HEK293 (cell line): ENCODE measurements at regions not wholly inside any gene's neighbourhood (a gene's known extent, or its start where the extent isn't known, plus 50 kb on each side); places are given as distances from the start of the nearest gene placed in this dataset.

ENCODE experiments used
- CTCF ChIA-PET: fragments of 350-600 bp; formaldehyde crosslinking; extraction: SDS; loops from one replicate; lab custom pipeline; 2021; ENCODE audit warnings: antibody characterized with exemption; lab: Yijun Ruan, JAX
- POLR2A ChIA-PET: fragments of 300-600 bp; formaldehyde crosslinking; extraction: SDS; loops from one replicate; lab custom pipeline; 2020; ENCODE audit warnings: antibody characterized with exemption, inconsistent platforms; lab: Yijun Ruan, JAX
- H3K27ac ChIP-seq: fragments of 200-500 bp; sonication (Bioruptor generic); 2 replicates; pipeline ENCODE4 v1.5.1; 2014; ENCODE audit warnings: low read depth, low read length, control low read depth, inconsistent platforms; ENCODE audit errors: extremely low read depth
- H3K36me3 ChIP-seq, 2 experiments: fragments of 200-500 bp in 1 of 2; sonication (Bioruptor generic) in 1 of 2; 1 replicate in 1 of 2; 2 replicates in 1 of 2; pipeline ENCODE4 v1.5.1; 2014 to 2017; ENCODE audit warnings: inconsistent platforms in 2 of 2, low read length in 2 of 2; ENCODE audit not compliant: control insufficient read depth in 2 of 2, insufficient read depth in 1 of 2
- H3K4me1 ChIP-seq: fragments of 200-500 bp; sonication (Bioruptor generic); 2 replicates; pipeline ENCODE4 v1.5.1; 2014; ENCODE audit warnings: mild to moderate bottlenecking, low read length, inconsistent platforms; ENCODE audit not compliant: control insufficient read depth, insufficient read depth
- H3K4me3 ChIP-seq: 2 replicates; pipeline ENCODE4 v1.5.1; 2011; ENCODE audit warnings: low read depth, mild to moderate bottlenecking, control low read depth, low read length, moderate library complexity
- H3K9me3 ChIP-seq: fragments of 200-500 bp; sonication (Bioruptor generic); 2 replicates; pipeline ENCODE4 v1.5.1; 2014; ENCODE audit warnings: low read depth, low read length, inconsistent platforms; ENCODE audit not compliant: control insufficient read depth, insufficient read depth
- ELK4 ChIP-seq: IDR thresholded peaks from 2 replicates; pipeline ENCODE4 v1.6.1; 2011; ENCODE audit warnings: mild to moderate bottlenecking, low read depth, low read length, borderline replicate concordance
- GLI2 ChIP-seq: fragments of 450-650 bp; formaldehyde crosslinking; IDR thresholded peaks from 2 replicates; pipeline ENCODE4; 2017; ENCODE audit warnings: missing biosample characterization, missing genetic modification characterization, low read depth, borderline replicate concordance
- MEIS1 ChIP-seq: sonication (generic); formaldehyde crosslinking; IDR thresholded peaks from 2 replicates; pipeline ENCODE4 v1.8.1; 2022; ENCODE audit warnings: missing genetic modification reagents, mild to moderate bottlenecking, borderline replicate concordance
- PRDM6 ChIP-seq: fragments of 450-650 bp; formaldehyde crosslinking; IDR thresholded peaks from 2 replicates; pipeline ENCODE4 v1.5.1; 2017; ENCODE audit warnings: missing biosample characterization, missing genetic modification characterization
- SP2 ChIP-seq: fragments of 450-650 bp; formaldehyde crosslinking; IDR thresholded peaks from 2 replicates; pipeline ENCODE4 v1.5.1; 2016; ENCODE audit warnings: missing biosample characterization, missing genetic modification characterization
- WT1 ChIP-seq: fragments of 450-650 bp; formaldehyde crosslinking; IDR thresholded peaks from 2 replicates; pipeline ENCODE4 v1.5.1; 2016; ENCODE audit warnings: missing biosample characterization, missing genetic modification characterization
- ZBTB7A ChIP-seq: fragments of 450-650 bp; formaldehyde crosslinking; IDR thresholded peaks from 2 replicates; pipeline ENCODE4 v1.5.1; 2016; ENCODE audit warnings: low read depth, missing biosample characterization, missing genetic modification characterization
- ZFP69B ChIP-seq: fragments of 450-650 bp; formaldehyde crosslinking; IDR thresholded peaks from 2 replicates; pipeline ENCODE4 v1.5.1; 2016; ENCODE audit warnings: missing biosample characterization, missing genetic modification characterization
- ZNF223 ChIP-seq: fragments of 450-650 bp; formaldehyde crosslinking; IDR thresholded peaks from 2 replicates; pipeline ENCODE4 v1.5.1; 2016; ENCODE audit warnings: missing biosample characterization, missing genetic modification characterization
- ZNF302 ChIP-seq: fragments of 450-650 bp; formaldehyde crosslinking; IDR thresholded peaks from 2 replicates; pipeline ENCODE4 v1.5.1; 2016; ENCODE audit warnings: missing biosample characterization, missing genetic modification characterization, low read depth
- ZNF558 ChIP-seq: fragments of 450-650 bp; formaldehyde crosslinking; IDR thresholded peaks from 2 replicates; pipeline ENCODE4 v1.5.1; 2016; ENCODE audit warnings: missing biosample characterization, missing genetic modification characterization
- ZNF654 ChIP-seq: fragments of 450-650 bp; formaldehyde crosslinking; IDR thresholded peaks from 2 replicates; pipeline ENCODE4 v1.5.1; 2016; ENCODE audit warnings: low read depth, missing biosample characterization, missing genetic modification characterization
- TF ChIP-seq, protein P1 (sequence below): fragments of 450-650 bp; formaldehyde crosslinking; IDR thresholded peaks from 2 replicates; pipeline ENCODE4 v1.5.1; 2016; ENCODE audit warnings: missing biosample characterization, missing genetic modification characterization
- TF ChIP-seq, protein P2 (sequence below): fragments of 450-650 bp; formaldehyde crosslinking; IDR thresholded peaks from 2 replicates; pipeline ENCODE4 v1.5.1; 2016; ENCODE audit warnings: missing biosample characterization, missing genetic modification characterization

GRCh38 chr3:147886879-147887278 lies 477.7 kb downstream of the ZIC1 start (continued):
- TF ChIP-seq ELK4 (no peak), ZNF302 (no peak)

GRCh38 chr3:147887797-147888196 lies 478.6 kb downstream of the ZIC1 start:
- Histone ChIP-seq H3K9me3 (no peaks in the 10 kb centered on the region), H3K4me3 (no peak overlapping the region), H3K27ac (no peak overlapping the region), H3K36me3 (no peaks in the 10 kb centered on the region), H3K4me1 (no peaks in the 10 kb centered on the region)
- POLR2A ChIA-PET = no interaction called here
- CTCF ChIA-PET = interaction anchor here (1.0 kb wide), 1 partner anchor 126 kb away, joined by 3 read pairs; no protein-coding TSS in a partner anchor
- TF ChIP-seq ZNF558 (tag by site-specific recombination) (no peak), MEIS1 (no peak)

GRCh38 chr3:147890114-147890513 lies 480.9 kb downstream of the ZIC1 start:
- no peaks in the 10 kb centered on the region for H3K36me3 ChIP-seq
- H3K9me3 ChIP-seq = no peaks in the 10 kb centered on the region
- ChIA-PET POLR2A (no interaction called here), CTCF (no interaction called here)
- TF ChIP-seq ZNF302 (no peak), GLI2 (no peak), ZFP69B (no peak), ZBTB7A (tag by site-specific recombination) (no peak), SP2 (tag by site-specific recombination) (no peak), WT1 (tag by site-specific recombination) (no peak), ZNF654 (tag by site-specific recombination) (no peak), ZNF223 (tag by site-specific recombination) (no peak), PRDM6 (tag by site-specific recombination) (no peak)
- TF ChIP-seq, protein P1, sequence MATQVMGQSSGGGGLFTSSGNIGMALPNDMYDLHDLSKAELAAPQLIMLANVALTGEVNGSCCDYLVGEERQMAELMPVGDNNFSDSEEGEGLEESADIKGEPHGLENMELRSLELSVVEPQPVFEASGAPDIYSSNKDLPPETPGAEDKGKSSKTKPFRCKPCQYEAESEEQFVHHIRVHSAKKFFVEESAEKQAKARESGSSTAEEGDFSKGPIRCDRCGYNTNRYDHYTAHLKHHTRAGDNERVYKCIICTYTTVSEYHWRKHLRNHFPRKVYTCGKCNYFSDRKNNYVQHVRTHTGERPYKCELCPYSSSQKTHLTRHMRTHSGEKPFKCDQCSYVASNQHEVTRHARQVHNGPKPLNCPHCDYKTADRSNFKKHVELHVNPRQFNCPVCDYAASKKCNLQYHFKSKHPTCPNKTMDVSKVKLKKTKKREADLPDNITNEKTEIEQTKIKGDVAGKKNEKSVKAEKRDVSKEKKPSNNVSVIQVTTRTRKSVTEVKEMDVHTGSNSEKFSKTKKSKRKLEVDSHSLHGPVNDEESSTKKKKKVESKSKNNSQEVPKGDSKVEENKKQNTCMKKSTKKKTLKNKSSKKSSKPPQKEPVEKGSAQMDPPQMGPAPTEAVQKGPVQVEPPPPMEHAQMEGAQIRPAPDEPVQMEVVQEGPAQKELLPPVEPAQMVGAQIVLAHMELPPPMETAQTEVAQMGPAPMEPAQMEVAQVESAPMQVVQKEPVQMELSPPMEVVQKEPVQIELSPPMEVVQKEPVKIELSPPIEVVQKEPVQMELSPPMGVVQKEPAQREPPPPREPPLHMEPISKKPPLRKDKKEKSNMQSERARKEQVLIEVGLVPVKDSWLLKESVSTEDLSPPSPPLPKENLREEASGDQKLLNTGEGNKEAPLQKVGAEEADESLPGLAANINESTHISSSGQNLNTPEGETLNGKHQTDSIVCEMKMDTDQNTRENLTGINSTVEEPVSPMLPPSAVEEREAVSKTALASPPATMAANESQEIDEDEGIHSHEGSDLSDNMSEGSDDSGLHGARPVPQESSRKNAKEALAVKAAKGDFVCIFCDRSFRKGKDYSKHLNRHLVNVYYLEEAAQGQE (tag by site-specific recombination) = no peak
- TF ChIP-seq, protein P2, sequence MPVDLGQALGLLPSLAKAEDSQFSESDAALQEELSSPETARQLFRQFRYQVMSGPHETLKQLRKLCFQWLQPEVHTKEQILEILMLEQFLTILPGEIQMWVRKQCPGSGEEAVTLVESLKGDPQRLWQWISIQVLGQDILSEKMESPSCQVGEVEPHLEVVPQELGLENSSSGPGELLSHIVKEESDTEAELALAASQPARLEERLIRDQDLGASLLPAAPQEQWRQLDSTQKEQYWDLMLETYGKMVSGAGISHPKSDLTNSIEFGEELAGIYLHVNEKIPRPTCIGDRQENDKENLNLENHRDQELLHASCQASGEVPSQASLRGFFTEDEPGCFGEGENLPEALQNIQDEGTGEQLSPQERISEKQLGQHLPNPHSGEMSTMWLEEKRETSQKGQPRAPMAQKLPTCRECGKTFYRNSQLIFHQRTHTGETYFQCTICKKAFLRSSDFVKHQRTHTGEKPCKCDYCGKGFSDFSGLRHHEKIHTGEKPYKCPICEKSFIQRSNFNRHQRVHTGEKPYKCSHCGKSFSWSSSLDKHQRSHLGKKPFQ (tag by site-specific recombination) = no peak
- H3K27ac ChIP-seq = no peak overlapping the region
- H3K4me3 ChIP-seq = no peak overlapping the region
- H3K4me1 ChIP-seq = no peaks in the 10 kb centered on the region
